ENCODE measurements at regions not wholly inside any gene's neighbourhood (a gene's known extent, or its start where the extent isn't known, plus 50 kb on each side); places are given as distances from the start of the nearest gene placed in this dataset.

DNA sequence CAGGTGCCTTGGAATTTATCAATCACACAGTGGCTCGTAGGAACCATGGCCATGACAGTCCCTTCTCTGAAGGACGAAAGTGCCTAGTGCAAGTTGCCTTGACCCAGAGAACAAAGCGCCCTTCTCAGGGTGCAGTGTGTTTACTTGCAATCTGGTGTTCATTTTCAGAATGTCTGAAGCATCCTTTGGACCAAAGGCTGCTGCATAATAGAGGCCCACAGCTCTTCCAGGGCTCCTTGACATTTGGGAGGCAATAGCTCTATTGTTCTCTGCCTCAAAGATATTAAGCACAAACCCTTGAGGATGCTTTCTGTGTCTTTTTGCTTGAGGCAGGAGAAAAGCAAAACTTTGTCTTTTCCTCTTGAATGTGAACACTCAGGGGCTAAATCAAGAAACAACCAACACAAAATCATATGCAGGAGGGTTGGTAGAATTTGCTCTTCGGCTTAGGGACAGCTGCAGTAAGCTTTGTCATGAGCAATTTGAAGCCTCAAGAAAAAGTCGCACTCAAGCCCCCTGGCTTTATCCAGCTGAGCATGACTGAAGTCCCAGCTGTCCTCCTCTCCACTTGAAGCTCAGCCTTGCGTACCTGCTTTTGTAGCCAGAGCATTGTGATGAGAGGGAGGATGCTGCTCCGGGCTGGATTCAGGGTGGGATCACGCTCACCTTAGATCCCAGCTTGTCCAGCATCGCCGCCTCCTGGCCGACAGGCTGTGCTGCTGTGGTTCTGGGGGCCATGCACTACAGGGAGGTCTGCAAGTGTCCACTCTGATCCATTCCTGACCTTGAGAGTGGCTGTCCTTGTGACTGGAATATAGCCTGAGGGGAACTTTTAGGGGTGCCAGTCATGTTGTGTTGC, 495.4 kb downstream of the CDH26 start:
- H3K4me2 ChIP-seq (ENCODE audit: low read length): no peak overlapping the region
- H3K9me3 ChIP-seq (ENCODE audit: low read length): no peaks in the 10 kb centered on the region
- no peak overlapping the region for H3K27ac ChIP-seq (ENCODE audit: low read depth, low read length, poor library complexity, severe bottlenecking)
- H2AFZ ChIP-seq (ENCODE audit: low read length): no peak overlapping the region
- ChIA-PET POLR2A (no interaction called here), CTCF (ENCODE audit: unreplicated experiment) (no interaction called here)
- TF ChIP-seq, protein P1, sequence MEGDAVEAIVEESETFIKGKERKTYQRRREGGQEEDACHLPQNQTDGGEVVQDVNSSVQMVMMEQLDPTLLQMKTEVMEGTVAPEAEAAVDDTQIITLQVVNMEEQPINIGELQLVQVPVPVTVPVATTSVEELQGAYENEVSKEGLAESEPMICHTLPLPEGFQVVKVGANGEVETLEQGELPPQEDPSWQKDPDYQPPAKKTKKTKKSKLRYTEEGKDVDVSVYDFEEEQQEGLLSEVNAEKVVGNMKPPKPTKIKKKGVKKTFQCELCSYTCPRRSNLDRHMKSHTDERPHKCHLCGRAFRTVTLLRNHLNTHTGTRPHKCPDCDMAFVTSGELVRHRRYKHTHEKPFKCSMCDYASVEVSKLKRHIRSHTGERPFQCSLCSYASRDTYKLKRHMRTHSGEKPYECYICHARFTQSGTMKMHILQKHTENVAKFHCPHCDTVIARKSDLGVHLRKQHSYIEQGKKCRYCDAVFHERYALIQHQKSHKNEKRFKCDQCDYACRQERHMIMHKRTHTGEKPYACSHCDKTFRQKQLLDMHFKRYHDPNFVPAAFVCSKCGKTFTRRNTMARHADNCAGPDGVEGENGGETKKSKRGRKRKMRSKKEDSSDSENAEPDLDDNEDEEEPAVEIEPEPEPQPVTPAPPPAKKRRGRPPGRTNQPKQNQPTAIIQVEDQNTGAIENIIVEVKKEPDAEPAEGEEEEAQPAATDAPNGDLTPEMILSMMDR (conservative IDR thresholded peaks at IDR 0.05; ENCODE audit: low read length): peak; percentile 44
- no peak for TF ChIP-seq EZH2phosphoT487 (IDR thresholded peaks at IDR 0.05; ENCODE audit: borderline replicate concordance, low read depth, low read length)
- no peaks in the 10 kb centered on the region for H4K20me1 ChIP-seq (ENCODE audit: insufficient read depth, low read length)
- H3K4me1 ChIP-seq (ENCODE audit: insufficient read depth, low read length, poor library complexity, severe bottlenecking): no peaks in the 10 kb centered on the region
- H3K36me3 ChIP-seq (ENCODE audit: insufficient read depth, low read length): no peaks in the 10 kb centered on the region
- BruUV-seq (replicated peaks): no TSS peak
- intact Hi-C loops (cut with micrococcal nuclease; ENCODE audit: unreplicated experiment): loop anchor here (10.0 kb wide), 1 partner anchor 239 kb away; no protein-coding TSS in a partner anchor
- no peak overlapping the region for H3K4me3 ChIP-seq (ENCODE audit: low read depth, low read length, poor library complexity, severe bottlenecking)
- peak; percentile 2 for DNase-seq (ENCODE audit: low spot score)
- H3K9me2 ChIP-seq (ENCODE audit: insufficient read depth, low read length): no peaks in the 10 kb centered on the region
- H3K79me2 ChIP-seq (ENCODE audit: insufficient read depth, low read depth, low read length): no peaks in the 10 kb centered on the region

DNA sequence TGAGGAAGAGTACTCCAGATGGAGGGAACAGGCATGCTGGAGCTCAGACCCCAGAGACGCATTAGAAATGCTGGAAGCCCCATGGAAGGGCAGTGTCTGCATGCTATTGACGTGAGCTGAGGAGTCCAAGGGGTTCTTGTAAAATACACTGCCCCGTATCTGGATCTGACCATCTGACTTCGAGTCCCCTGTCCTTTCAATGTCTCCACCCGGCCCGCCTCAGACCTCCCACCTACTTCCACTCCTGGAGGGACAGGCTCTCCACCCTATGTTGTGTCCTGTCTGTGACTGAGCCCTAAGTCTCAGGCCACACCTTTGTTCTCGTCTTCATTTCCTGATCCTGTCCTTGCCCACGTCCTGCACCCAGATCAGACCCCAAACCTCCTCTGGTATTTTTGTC, 496.3 kb downstream of the CDH26 start:
- no peak overlapping the region for H3K4me3 ChIP-seq (ENCODE audit: low read depth, low read length, poor library complexity, severe bottlenecking)
- H3K4me1 ChIP-seq (ENCODE audit: insufficient read depth, low read length, poor library complexity, severe bottlenecking): no peaks in the 10 kb centered on the region
- H3K79me2 ChIP-seq (ENCODE audit: insufficient read depth, low read depth, low read length): no peaks in the 10 kb centered on the region
- no peaks in the 10 kb centered on the region for H4K20me1 ChIP-seq (ENCODE audit: insufficient read depth, low read length)
- no peak overlapping the region for H3K27ac ChIP-seq (ENCODE audit: low read depth, low read length, poor library complexity, severe bottlenecking)
- no peak overlapping the region for H3K4me2 ChIP-seq (ENCODE audit: low read length)
- no TSS peak for BruUV-seq (replicated peaks)
- no peak for DNase-seq (ENCODE audit: low spot score)
- no peak overlapping the region for H2AFZ ChIP-seq (ENCODE audit: low read length)
- TF ChIP-seq EZH2phosphoT487 (IDR thresholded peaks at IDR 0.05; ENCODE audit: borderline replicate concordance, low read depth, low read length): no peak
- TF ChIP-seq, protein P1 (conservative IDR thresholded peaks at IDR 0.05; ENCODE audit: low read length): no peak
- ChIA-PET CTCF (ENCODE audit: unreplicated experiment) (no interaction called here), POLR2A (no interaction called here)
- H3K36me3 ChIP-seq (ENCODE audit: insufficient read depth, low read length): no peaks in the 10 kb centered on the region
- intact Hi-C loops (cut with micrococcal nuclease; ENCODE audit: unreplicated experiment): loop anchor here (10.0 kb wide), 1 partner anchor 240 kb away; no protein-coding TSS in a partner anchor
- H3K9me2 ChIP-seq (ENCODE audit: insufficient read depth, low read length): no peaks in the 10 kb centered on the region
- no peaks in the 10 kb centered on the region for H3K9me3 ChIP-seq (ENCODE audit: low read length)

DNA sequence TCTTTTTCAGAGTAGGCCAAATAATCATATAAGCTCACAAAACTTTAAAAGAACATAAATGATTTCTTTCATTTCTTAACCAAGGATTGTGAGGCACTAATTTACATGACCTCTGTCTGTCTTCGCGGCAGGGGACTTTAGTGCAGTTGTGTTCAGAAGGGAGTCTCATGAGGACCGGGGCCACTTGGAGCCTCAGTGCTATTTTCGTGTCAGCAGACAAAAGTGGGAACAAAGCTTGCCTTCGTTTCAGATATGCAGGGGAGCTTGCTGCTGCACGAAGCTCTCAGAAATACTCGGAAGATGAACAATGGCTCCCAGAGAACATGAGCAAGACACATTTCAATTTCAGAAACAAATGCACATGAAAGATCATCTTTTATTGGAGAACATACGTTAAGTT, 497.0 kb downstream of the CDH26 start:
- Histone ChIP-seq H2AFZ (ENCODE audit: low read length) (no peak overlapping the region), H3K36me3 (ENCODE audit: insufficient read depth, low read length) (no peaks in the 10 kb centered on the region), H3K9me2 (ENCODE audit: insufficient read depth, low read length) (no peaks in the 10 kb centered on the region), H3K4me1 (ENCODE audit: insufficient read depth, low read length, poor library complexity, severe bottlenecking) (no peaks in the 10 kb centered on the region), H3K27ac (ENCODE audit: low read depth, low read length, poor library complexity, severe bottlenecking) (no peak overlapping the region), H4K20me1 (ENCODE audit: insufficient read depth, low read length) (no peaks in the 10 kb centered on the region), H3K79me2 (ENCODE audit: insufficient read depth, low read depth, low read length) (no peaks in the 10 kb centered on the region), H3K9me3 (ENCODE audit: low read length) (no peaks in the 10 kb centered on the region), H3K4me3 (ENCODE audit: low read depth, low read length, poor library complexity, severe bottlenecking) (no peak overlapping the region), H3K4me2 (ENCODE audit: low read length) (no peak overlapping the region)
- TF ChIP-seq, protein P1 (conservative IDR thresholded peaks at IDR 0.05; ENCODE audit: low read length): no peak
- TF ChIP-seq EZH2phosphoT487 (IDR thresholded peaks at IDR 0.05; ENCODE audit: borderline replicate concordance, low read depth, low read length): no peak
- ChIA-PET POLR2A (no interaction called here), CTCF (ENCODE audit: unreplicated experiment) (no interaction called here)
- no TSS peak for BruUV-seq (replicated peaks)
- intact Hi-C loops (cut with micrococcal nuclease; ENCODE audit: unreplicated experiment): loop anchor here (10.0 kb wide), 1 partner anchor 240 kb away; no protein-coding TSS in a partner anchor
- no peak for DNase-seq (ENCODE audit: low spot score)

Measured in OCI-LY7 (cell line).